ENCODE measurements at regions not wholly inside any gene's neighbourhood (a gene's known extent, or its start where the extent isn't known, plus 50 kb on each side); places are given as distances from the start of the nearest gene placed in this dataset.

GRCh38 chr2:177328056-177328455 lies 63.5 kb upstream of the NFE2L2 start:
- intact Hi-C loops (cut with micrococcal nuclease; ENCODE audit: unreplicated experiment) (no loop called here), in situ Hi-C loops (cut with MboI) (loop anchor here (25.0 kb wide), 1 partner anchor 1191 kb away; the partner anchor contains the start of gene HOXD8)
- H3K27me3 ChIP-seq (replicated peaks in 1 of 2; ENCODE audit: control insufficient read depth in 2 of 2, insufficient read depth in 2 of 2, low read length in 1 of 2) = no peaks in the 10 kb centered on the region
- no peak overlapping the region for H2AFZ ChIP-seq (ENCODE audit: control insufficient read depth, low read depth, low read length)
- no peaks in the 10 kb centered on the region for H3K4me1 ChIP-seq (ENCODE audit: control insufficient read depth, insufficient read depth, low read length)
- no TSS peak for BruUV-seq (replicated peaks)
- ChIA-PET SMC1A (ENCODE audit: uncharacterized antibody, unreplicated experiment) (interaction anchor here (4.6 kb wide), 1 partner anchor 163 kb away, joined by 41 read pairs; no protein-coding TSS in a partner anchor), CTCF (interaction anchor here (4.2 kb wide), 1 partner anchor 163 kb away, joined by 48 read pairs; no protein-coding TSS in a partner anchor), POLR2A (interaction anchor here (0.6 kb wide), 1 partner anchor 65 kb away, joined by 3 read pairs; no protein-coding TSS in a partner anchor), RAD21 (ENCODE audit: unreplicated experiment) (interaction anchor here (1.3 kb wide), 1 partner anchor 63 kb away, joined by 4 read pairs; the partner anchor contains the start of gene NFE2L2)
- DNase-seq (ENCODE audit: low read depth, low spot score) (no peak), FAIRE-seq (no peak), ATAC-seq (no peak)
- WGBS (ENCODE audit: insufficient coverage, insufficient replicate concordance, low lambda C conversion rate, missing lambda C conversion rate) = 65% methylated on average over 2 of the region's 2 CpGs
- no peaks in the 10 kb centered on the region for H3K79me2 ChIP-seq (ENCODE audit: control insufficient read depth, insufficient read depth, low read length)
- no peak overlapping the region for H3K27ac ChIP-seq (ENCODE audit: control insufficient read depth, insufficient read depth)
- no peak overlapping the region for H3K4me2 ChIP-seq (ENCODE audit: control insufficient read depth, insufficient read depth)
- H4K20me1 ChIP-seq (ENCODE audit: control insufficient read depth, insufficient read depth) = no peaks in the 10 kb centered on the region
- TF ChIP-seq CREB1 (IDR thresholded peaks at IDR 0.05; ENCODE audit: low read depth) (no peak), SMARCA5 (IDR thresholded peaks at IDR 0.05) (no peak), IRF5 (IDR thresholded peaks at IDR 0.05; ENCODE audit: borderline replicate concordance) (no peak), NFYB (IDR thresholded peaks at IDR 0.05; ENCODE audit: insufficient read depth, low read depth, low read length) (no peak), HCFC1 (IDR thresholded peaks at IDR 0.05; ENCODE audit: low read length) (no peak), IRF4 (IDR thresholded peaks at IDR 0.05; ENCODE audit: low read depth, low read length) (no peak), POLR2AphosphoS2 (IDR thresholded peaks at IDR 0.05; ENCODE audit: low read depth, low read length) (no peak), GABPA (IDR thresholded peaks at IDR 0.05; ENCODE audit: low read depth) (no peak), YY1 (IDR thresholded peaks at IDR 0.05; ENCODE audit: low read depth, low read length) (no peak), NBN (IDR thresholded peaks at IDR 0.05) (no peak), SKIL (IDR thresholded peaks at IDR 0.05; ENCODE audit: low read depth, poor library complexity, severe bottlenecking) (no peak)
- no peaks in the 10 kb centered on the region for H3K36me3 ChIP-seq (ENCODE audit: control insufficient read depth in 2 of 2, insufficient read depth in 2 of 2, low read length in 1 of 2)
- no peaks in the 10 kb centered on the region for H3K9me3 ChIP-seq (replicated peaks; ENCODE audit: control insufficient read depth, insufficient read depth, low read length)
- H3K9ac ChIP-seq (ENCODE audit: control insufficient read depth, insufficient read depth, low read length) = no peak overlapping the region
- H3K4me3 ChIP-seq = no peak overlapping the region
